ENCODE measurements at regions not wholly inside any gene's neighbourhood (a gene's known extent, or its start where the extent isn't known, plus 50 kb on each side); places are given as distances from the start of the nearest gene placed in this dataset.

- Mint-ChIP-seq H3K4me1 (ENCODE audit: unreplicated experiment) (no peaks in the 10 kb centered on the region), H3K27me3 (ENCODE audit: unreplicated experiment) (peaks cover 10% of the 10 kb centered on the region), H3K36me3 (ENCODE audit: unreplicated experiment) (no peaks in the 10 kb centered on the region), H3K27ac (ENCODE audit: unreplicated experiment) (no peak overlapping the region), H3K4me3 (ENCODE audit: unreplicated experiment) (no peak overlapping the region), H3K9me3 (ENCODE audit: unreplicated experiment) (no peaks in the 10 kb centered on the region)
- TF ChIP-seq CTCF (IDR thresholded peaks at IDR 0.05): no peak
- DNase-seq (ENCODE audit: extremely low spot score, unreplicated experiment): peak; percentile 83
Observed at GRCh38 chr16:22628994-22629393, 118.3 kb downstream of the NPIPB5 start.

- Mint-ChIP-seq H3K36me3 (ENCODE audit: unreplicated experiment) (no peaks in the 10 kb centered on the region), H3K9me3 (ENCODE audit: unreplicated experiment) (no peaks in the 10 kb centered on the region), H3K4me3 (ENCODE audit: unreplicated experiment) (no peak overlapping the region), H3K27me3 (ENCODE audit: unreplicated experiment) (peaks cover 15% of the 10 kb centered on the region), H3K4me1 (ENCODE audit: unreplicated experiment) (no peaks in the 10 kb centered on the region), H3K27ac (ENCODE audit: unreplicated experiment) (no peak overlapping the region)
- no peak for TF ChIP-seq CTCF (IDR thresholded peaks at IDR 0.05)
- peak; percentile 83 for DNase-seq (ENCODE audit: extremely low spot score, unreplicated experiment)
Observed at GRCh38 chr16:22630242-22630641, 119.6 kb downstream of the NPIPB5 start.

GRCh38 chr16:22631264-22631663, 120.6 kb downstream of the NPIPB5 start:
- Mint-ChIP-seq H3K4me3 (ENCODE audit: unreplicated experiment) (no peak overlapping the region), H3K9me3 (ENCODE audit: unreplicated experiment) (no peaks in the 10 kb centered on the region), H3K27me3 (ENCODE audit: unreplicated experiment) (peaks cover 15% of the 10 kb centered on the region), H3K36me3 (ENCODE audit: unreplicated experiment) (no peaks in the 10 kb centered on the region), H3K4me1 (ENCODE audit: unreplicated experiment) (no peaks in the 10 kb centered on the region), H3K27ac (ENCODE audit: unreplicated experiment) (no peak overlapping the region)
- no peak for TF ChIP-seq CTCF (IDR thresholded peaks at IDR 0.05)
- DNase-seq (ENCODE audit: extremely low spot score, unreplicated experiment): peak; percentile 76

GRCh38 chr16:22632606-22633005, 121.9 kb downstream of the NPIPB5 start:
- Mint-ChIP-seq H3K4me3 (ENCODE audit: unreplicated experiment) (no peak overlapping the region), H3K4me1 (ENCODE audit: unreplicated experiment) (no peaks in the 10 kb centered on the region), H3K27me3 (ENCODE audit: unreplicated experiment) (peaks cover 15% of the 10 kb centered on the region), H3K36me3 (ENCODE audit: unreplicated experiment) (no peaks in the 10 kb centered on the region), H3K9me3 (ENCODE audit: unreplicated experiment) (no peaks in the 10 kb centered on the region), H3K27ac (ENCODE audit: unreplicated experiment) (no peak overlapping the region)
- peak; percentile 3 for DNase-seq (ENCODE audit: extremely low spot score, unreplicated experiment)
- TF ChIP-seq CTCF (IDR thresholded peaks at IDR 0.05): no peak

GRCh38 chr16:22633280-22633679, 122.6 kb downstream of the NPIPB5 start:
- H3K27me3 Mint-ChIP-seq (ENCODE audit: unreplicated experiment): peaks cover 15% of the 10 kb centered on the region
- no peak for TF ChIP-seq CTCF (IDR thresholded peaks at IDR 0.05)
- H3K4me3 Mint-ChIP-seq (ENCODE audit: unreplicated experiment): no peak overlapping the region
- H3K4me1 Mint-ChIP-seq (ENCODE audit: unreplicated experiment): no peaks in the 10 kb centered on the region
- H3K36me3 Mint-ChIP-seq (ENCODE audit: unreplicated experiment): no peaks in the 10 kb centered on the region
- no peaks in the 10 kb centered on the region for H3K9me3 Mint-ChIP-seq (ENCODE audit: unreplicated experiment)
- H3K27ac Mint-ChIP-seq (ENCODE audit: unreplicated experiment): no peak overlapping the region
- peak; percentile 76 for DNase-seq (ENCODE audit: extremely low spot score, unreplicated experiment)

Data from osteocyte (in vitro differentiated cells).